ENCODE measurements at regions not wholly inside any gene's neighbourhood (a gene's known extent, or its start where the extent isn't known, plus 50 kb on each side); places are given as distances from the start of the nearest gene placed in this dataset.

DNA sequence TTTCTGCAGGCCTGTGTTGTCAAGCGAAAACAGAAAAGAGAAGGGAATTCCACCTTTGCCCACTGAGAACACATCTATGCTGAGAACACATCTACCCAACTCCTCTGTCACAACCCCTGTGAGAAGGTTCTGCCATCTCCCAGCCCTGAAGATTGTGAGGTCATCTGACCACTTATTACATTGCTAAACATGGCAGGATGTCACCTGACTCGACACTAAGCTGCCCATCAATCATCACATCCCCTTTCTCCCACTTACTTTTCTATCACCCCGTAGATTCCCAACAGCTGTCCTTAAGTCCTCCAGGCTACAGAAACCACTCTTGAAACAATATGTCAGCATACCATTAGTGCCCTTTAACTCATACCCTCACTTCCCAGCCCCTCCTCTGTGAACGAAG is 64.2 kb upstream of the PRSS3 start:
- no peak overlapping the region for H3K14ac ChIP-seq (replicated peaks; ENCODE audit: low read depth, low read length)
- H4K20me1 ChIP-seq (ENCODE audit: insufficient read depth, low read length) = no peaks in the 10 kb centered on the region
- H3K23ac ChIP-seq (ENCODE audit: low read depth, low read length) = no peak overlapping the region
- CTCF ChIA-PET = interaction anchor here (0.6 kb wide), 1 partner anchor 961 kb away, joined by 3 read pairs; no protein-coding TSS in a partner anchor
- H4K8ac ChIP-seq (ENCODE audit: low read depth in 2 of 2, low read length in 2 of 2) = no peak overlapping the region
- H2BK5ac ChIP-seq (ENCODE audit: low read depth, low read length, poor library complexity, severe bottlenecking) = no peak overlapping the region
- H4K5ac ChIP-seq (ENCODE audit: low read depth, low read length) = no peak overlapping the region
- no peak overlapping the region for H3K4me3 ChIP-seq (ENCODE audit: insufficient read depth, low read depth, low read length)
- H3K4me2 ChIP-seq (ENCODE audit: low read depth, low read length) = no peak overlapping the region
- no peak overlapping the region for H3K27ac ChIP-seq (ENCODE audit: insufficient read depth, low read length)
- H3K9me1 ChIP-seq (ENCODE audit: insufficient read depth, low read length) = no peaks in the 10 kb centered on the region
- WGBS, 2 experiments (ENCODE audit: extremely low coverage in 2 of 2, insufficient read length in 1 of 2) = 25% methylated on average over 2 of the region's 4 CpGs; no CpG with 5 or more reads in 1 of the 2 experiments
- no peak overlapping the region for H2AK5ac ChIP-seq (ENCODE audit: low read depth, low read length)
- H3K9ac ChIP-seq (ENCODE audit: low read depth, low read length) = no peak overlapping the region
- TF ChIP-seq CEBPB (IDR thresholded peaks at IDR 0.05; ENCODE audit: low read depth, low read length) (no peak), RCOR1 (IDR thresholded peaks at IDR 0.05; ENCODE audit: insufficient replicate concordance, low read length) (no peak), BHLHE40 (IDR thresholded peaks at IDR 0.05; ENCODE audit: low read depth, low read length) (no peak), NFE2L2 (IDR thresholded peaks at IDR 0.05; ENCODE audit: low read depth, low read length) (no peak), POLR2A (IDR thresholded peaks at IDR 0.05; ENCODE audit: low read depth, low read length) (no peak), RFX5 (IDR thresholded peaks at IDR 0.05; ENCODE audit: low read depth, low read length) (no peak), MAZ (IDR thresholded peaks at IDR 0.05; ENCODE audit: borderline replicate concordance, low read depth, low read length) (no peak), SMC3 (IDR thresholded peaks at IDR 0.05; ENCODE audit: low read depth, low read length) (no peak), MXI1 (IDR thresholded peaks at IDR 0.05; ENCODE audit: borderline replicate concordance, low read depth, low read length) (no peak), MAFK (IDR thresholded peaks at IDR 0.05; ENCODE audit: low read depth, low read length) (no peak), RAD21 (IDR thresholded peaks at IDR 0.05; ENCODE audit: low read length) (no peak), FOS (IDR thresholded peaks at IDR 0.05; ENCODE audit: low read depth, low read length) (no peak), CHD1 (IDR thresholded peaks at IDR 0.05; ENCODE audit: low read depth, low read length) (no peak)
- TF ChIP-seq, protein P1, sequence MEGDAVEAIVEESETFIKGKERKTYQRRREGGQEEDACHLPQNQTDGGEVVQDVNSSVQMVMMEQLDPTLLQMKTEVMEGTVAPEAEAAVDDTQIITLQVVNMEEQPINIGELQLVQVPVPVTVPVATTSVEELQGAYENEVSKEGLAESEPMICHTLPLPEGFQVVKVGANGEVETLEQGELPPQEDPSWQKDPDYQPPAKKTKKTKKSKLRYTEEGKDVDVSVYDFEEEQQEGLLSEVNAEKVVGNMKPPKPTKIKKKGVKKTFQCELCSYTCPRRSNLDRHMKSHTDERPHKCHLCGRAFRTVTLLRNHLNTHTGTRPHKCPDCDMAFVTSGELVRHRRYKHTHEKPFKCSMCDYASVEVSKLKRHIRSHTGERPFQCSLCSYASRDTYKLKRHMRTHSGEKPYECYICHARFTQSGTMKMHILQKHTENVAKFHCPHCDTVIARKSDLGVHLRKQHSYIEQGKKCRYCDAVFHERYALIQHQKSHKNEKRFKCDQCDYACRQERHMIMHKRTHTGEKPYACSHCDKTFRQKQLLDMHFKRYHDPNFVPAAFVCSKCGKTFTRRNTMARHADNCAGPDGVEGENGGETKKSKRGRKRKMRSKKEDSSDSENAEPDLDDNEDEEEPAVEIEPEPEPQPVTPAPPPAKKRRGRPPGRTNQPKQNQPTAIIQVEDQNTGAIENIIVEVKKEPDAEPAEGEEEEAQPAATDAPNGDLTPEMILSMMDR (conservative IDR thresholded peaks at IDR 0.05; ENCODE audit: low read depth, low read length) = no peak
- TF ChIP-seq, protein P2, sequence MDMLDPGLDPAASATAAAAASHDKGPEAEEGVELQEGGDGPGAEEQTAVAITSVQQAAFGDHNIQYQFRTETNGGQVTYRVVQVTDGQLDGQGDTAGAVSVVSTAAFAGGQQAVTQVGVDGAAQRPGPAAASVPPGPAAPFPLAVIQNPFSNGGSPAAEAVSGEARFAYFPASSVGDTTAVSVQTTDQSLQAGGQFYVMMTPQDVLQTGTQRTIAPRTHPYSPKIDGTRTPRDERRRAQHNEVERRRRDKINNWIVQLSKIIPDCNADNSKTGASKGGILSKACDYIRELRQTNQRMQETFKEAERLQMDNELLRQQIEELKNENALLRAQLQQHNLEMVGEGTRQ (IDR thresholded peaks at IDR 0.05; ENCODE audit: low read depth, low read length) = no peak
- TF ChIP-seq, protein P3, sequence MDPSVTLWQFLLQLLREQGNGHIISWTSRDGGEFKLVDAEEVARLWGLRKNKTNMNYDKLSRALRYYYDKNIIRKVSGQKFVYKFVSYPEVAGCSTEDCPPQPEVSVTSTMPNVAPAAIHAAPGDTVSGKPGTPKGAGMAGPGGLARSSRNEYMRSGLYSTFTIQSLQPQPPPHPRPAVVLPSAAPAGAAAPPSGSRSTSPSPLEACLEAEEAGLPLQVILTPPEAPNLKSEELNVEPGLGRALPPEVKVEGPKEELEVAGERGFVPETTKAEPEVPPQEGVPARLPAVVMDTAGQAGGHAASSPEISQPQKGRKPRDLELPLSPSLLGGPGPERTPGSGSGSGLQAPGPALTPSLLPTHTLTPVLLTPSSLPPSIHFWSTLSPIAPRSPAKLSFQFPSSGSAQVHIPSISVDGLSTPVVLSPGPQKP (IDR thresholded peaks at IDR 0.05; ENCODE audit: borderline replicate concordance, low read depth, low read length) = no peak
- H3K36me3 ChIP-seq (ENCODE audit: control insufficient read depth, insufficient read depth, low read length) = no peaks in the 10 kb centered on the region
- H2BK120ac ChIP-seq (ENCODE audit: low read depth, low read length) = no peak overlapping the region
- no peak for DNase-seq
- intact Hi-C loops (cut with micrococcal nuclease) (no loop called here), in situ Hi-C loops (cut with MboI; ENCODE audit: low sequenced_read_pairs) (no loop called here), dilution Hi-C loops (cut with HindIII; ENCODE audit: low sequenced_read_pairs, unreplicated experiment) (no loop called here)
- 0 out of 2 replicates have a peak, but pooled peaks cover 3% of the 10 kb centered on the region for H3K9me3 ChIP-seq (ENCODE audit: control insufficient read depth, insufficient read depth, low read length)
- H3K4me1 ChIP-seq (ENCODE audit: control insufficient read depth, insufficient read depth, low read length) = peaks cover 2% of the 10 kb centered on the region; the same call in 1 of the 2 replicates
- no peak overlapping the region for H2BK20ac ChIP-seq (ENCODE audit: low read depth, low read length)
- H3K18ac ChIP-seq (ENCODE audit: low read depth, low read length) = no peak overlapping the region
- no peak for ATAC-seq (ENCODE audit: low read depth)
- no peak overlapping the region for H2AK9ac ChIP-seq (replicated peaks; ENCODE audit: low read depth, low read length, poor library complexity)
- H3K79me1 ChIP-seq (ENCODE audit: low read depth in 1 of 2, low read length in 2 of 2) = no peaks in the 10 kb centered on the region
- H3K56ac ChIP-seq (ENCODE audit: extremely low read depth, insufficient read depth, low read length) = no peak overlapping the region
- BruUV-seq (replicated peaks) = no TSS peak
- no peak overlapping the region for H2AFZ ChIP-seq (replicated peaks; ENCODE audit: low read length, poor library complexity)
- H4K91ac ChIP-seq (ENCODE audit: insufficient read depth, low read depth, low read length) = no peak overlapping the region
- H3K27me3 ChIP-seq (ENCODE audit: control insufficient read depth, insufficient read depth, low read length) = peaks cover 23% of the 10 kb centered on the region
- no peak overlapping the region for H3K4ac ChIP-seq (ENCODE audit: low read depth, low read length)
- no peak overlapping the region for H2BK15ac ChIP-seq (ENCODE audit: low read depth, low read length)
- POLR2A ChIA-PET (ENCODE audit: unreplicated experiment) = no interaction called here

Measured in IMR-90 (cell line).